Caco-2 (cell line): ENCODE measurements at regions not wholly inside any gene's neighbourhood (a gene's known extent, or its start where the extent isn't known, plus 50 kb on each side); places are given as distances from the start of the nearest gene placed in this dataset.
"Not testable (repeated sequence)": the region's sequence is repeated elsewhere in the genome, so short reads cannot be mapped to it uniquely, and the experiment has no call there.

ENCODE experiments used
- BruUV-seq: library from RNA; stranded (reverse); fragments of 400-500 nt; replicated peaks from 2 replicates; lab custom pipeline; 2021; lab: Mats Ljungman, UMichigan
- CTCF ChIA-PET: fragments of 300-600 bp; sonication (Branson Sonifier 250); formaldehyde crosslinking; loops from one replicate; lab custom pipeline; 2022; ENCODE audit warnings: antibody characterized with exemption; lab: Charles Lee
- POLR2A ChIA-PET: fragments of 300-600 bp; sonication (Branson Sonifier 250); formaldehyde crosslinking; loops from one replicate; lab custom pipeline; 2022; ENCODE audit warnings: antibody characterized with exemption; lab: Charles Lee
- DNase-seq, 2 experiments: peaks; one replicate each; pipeline versions ENCODE4 v3.0.0 to v3.0.0-alpha.2; 2020 to 2022
- H3K27me3 ChIP-seq: replicated peaks from 2 replicates; pipeline ENCODE4 v1.6.0; 2011; ENCODE audit warnings: low read length; ENCODE audit not compliant: control insufficient read depth, insufficient read depth
- H3K36me3 ChIP-seq: 2 replicates; pipeline ENCODE4 v1.5.1; 2011; ENCODE audit warnings: low read length; ENCODE audit not compliant: control insufficient read depth, insufficient read depth
- H3K4me1 ChIP-seq: fragments of 250-450 bp; sonication (Bioruptor Pico); 2 replicates; pipeline ENCODE4 v1.5.1; 2020; ENCODE audit warnings: mild to moderate bottlenecking
- H3K4me3 ChIP-seq: 2 replicates; pipeline ENCODE4 v1.5.1; 2011; ENCODE audit warnings: low read depth, mild to moderate bottlenecking, control low read depth, low read length
- H3K9me3 ChIP-seq: fragments of 250-450 bp; sonication (Bioruptor Pico); 2 replicates; pipeline ENCODE4 v1.5.1; 2020; ENCODE audit warnings: mild to moderate bottlenecking, moderate library complexity
- H3K27ac Mint-ChIP-seq: one replicate; pipeline ENCODE4 v1.8.0; 2022; ENCODE audit warnings: mixed read lengths; ENCODE audit not compliant: unreplicated experiment
- H3K27me3 Mint-ChIP-seq: one replicate; pipeline ENCODE4 v1.8.0; 2022; ENCODE audit warnings: mixed read lengths; ENCODE audit not compliant: insufficient read depth, unreplicated experiment
- H3K36me3 Mint-ChIP-seq: one replicate; pipeline ENCODE4 v1.8.0; 2022; ENCODE audit warnings: mild to moderate bottlenecking, mixed read lengths; ENCODE audit not compliant: insufficient read depth, unreplicated experiment
- H3K4me1 Mint-ChIP-seq: one replicate; pipeline ENCODE4 v1.8.0; 2022; ENCODE audit warnings: low read depth, mixed read lengths; ENCODE audit not compliant: unreplicated experiment
- H3K4me3 Mint-ChIP-seq: one replicate; pipeline ENCODE4 v1.8.0; 2022; ENCODE audit warnings: mild to moderate bottlenecking, moderate library complexity, mixed read lengths; ENCODE audit not compliant: unreplicated experiment
- H3K9me3 Mint-ChIP-seq: one replicate; pipeline ENCODE4 v1.8.0; 2022; ENCODE audit warnings: mixed read lengths; ENCODE audit not compliant: unreplicated experiment
- intact Hi-C: fragments of 100-400 bp; cut with micrococcal nuclease; formaldehyde crosslinking; loops from one replicate; pipeline ENCODE4 v1.10.0; 2022; ENCODE audit not compliant: unreplicated experiment
- TF ChIP-seq, protein P1 (sequence below), 2 experiments: fragments of 200-600 bp in 1 of 2; IDR thresholded peaks; 1 replicate in 1 of 2; 2 replicates in 1 of 2; pipeline versions ENCODE4 v1.5.1 to v1.8.0; 2011 to 2022; ENCODE audit warnings: antibody characterized with exemption in 1 of 2, control low read depth in 1 of 2, inconsistent platforms in 1 of 2, low read depth in 1 of 2, low read length in 1 of 2, mild to moderate bottlenecking in 1 of 2, moderate library complexity in 1 of 2; ENCODE audit not compliant: insufficient read depth in 1 of 2, severe bottlenecking in 1 of 2, unreplicated experiment in 1 of 2

DNA sequence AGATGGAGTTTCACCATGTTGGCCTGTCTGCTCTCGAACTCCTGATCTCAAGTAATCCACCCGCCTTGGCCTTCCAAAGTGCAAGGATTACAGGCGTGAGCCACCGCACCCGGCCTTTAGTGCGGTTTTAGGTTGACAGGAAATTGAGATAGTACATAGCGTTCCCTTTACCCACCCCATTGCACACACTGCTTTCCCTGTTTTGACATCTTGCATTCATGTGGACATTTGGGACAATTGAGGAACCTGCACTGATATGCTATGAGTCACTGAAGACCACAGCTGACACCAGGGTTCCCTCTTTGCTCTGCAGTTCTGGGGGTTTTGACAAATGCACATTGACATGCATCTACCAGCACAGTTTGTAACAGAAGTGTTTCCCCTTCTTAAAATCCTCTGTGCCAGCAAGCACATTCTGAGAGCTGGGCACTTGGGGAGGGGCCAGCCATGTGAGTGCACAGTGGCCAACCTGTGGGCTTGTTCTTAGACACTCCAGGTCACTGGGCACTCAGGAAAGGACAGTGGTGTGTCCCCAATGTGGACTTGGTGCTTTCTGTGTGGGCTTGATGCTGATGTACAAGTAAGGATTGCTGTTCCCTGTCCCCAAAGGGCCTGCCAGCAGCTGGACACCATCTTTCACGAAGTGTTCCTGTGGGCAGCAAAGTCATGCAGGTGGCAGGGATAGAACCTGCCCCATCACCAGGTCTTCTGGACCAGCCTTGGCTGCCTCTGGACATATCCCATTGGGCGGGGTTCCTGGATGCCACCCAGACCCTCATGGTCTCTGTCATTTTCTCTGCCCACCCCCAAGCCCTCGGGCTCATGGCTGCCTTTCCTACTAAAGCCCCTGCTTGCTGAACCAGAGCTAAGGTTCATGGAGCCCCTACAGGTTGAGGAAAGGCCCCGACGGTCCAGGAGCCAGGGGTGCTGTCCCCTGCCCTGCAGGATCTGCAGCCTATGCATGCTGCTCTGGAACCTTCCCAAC is 579.8 kb downstream of the GLRX3 start:
- no TSS peak for BruUV-seq
- ChIA-PET CTCF (no interaction called here), POLR2A (no interaction called here)
- H3K4me1 ChIP-seq = no peaks in the 10 kb centered on the region
- no peaks in the 10 kb centered on the region for H3K9me3 ChIP-seq
- no peak overlapping the region for H3K4me3 Mint-ChIP-seq
- H3K36me3 Mint-ChIP-seq = no peaks in the 10 kb centered on the region
- no peaks in the 10 kb centered on the region for H3K9me3 Mint-ChIP-seq
- TF ChIP-seq, protein P1, sequence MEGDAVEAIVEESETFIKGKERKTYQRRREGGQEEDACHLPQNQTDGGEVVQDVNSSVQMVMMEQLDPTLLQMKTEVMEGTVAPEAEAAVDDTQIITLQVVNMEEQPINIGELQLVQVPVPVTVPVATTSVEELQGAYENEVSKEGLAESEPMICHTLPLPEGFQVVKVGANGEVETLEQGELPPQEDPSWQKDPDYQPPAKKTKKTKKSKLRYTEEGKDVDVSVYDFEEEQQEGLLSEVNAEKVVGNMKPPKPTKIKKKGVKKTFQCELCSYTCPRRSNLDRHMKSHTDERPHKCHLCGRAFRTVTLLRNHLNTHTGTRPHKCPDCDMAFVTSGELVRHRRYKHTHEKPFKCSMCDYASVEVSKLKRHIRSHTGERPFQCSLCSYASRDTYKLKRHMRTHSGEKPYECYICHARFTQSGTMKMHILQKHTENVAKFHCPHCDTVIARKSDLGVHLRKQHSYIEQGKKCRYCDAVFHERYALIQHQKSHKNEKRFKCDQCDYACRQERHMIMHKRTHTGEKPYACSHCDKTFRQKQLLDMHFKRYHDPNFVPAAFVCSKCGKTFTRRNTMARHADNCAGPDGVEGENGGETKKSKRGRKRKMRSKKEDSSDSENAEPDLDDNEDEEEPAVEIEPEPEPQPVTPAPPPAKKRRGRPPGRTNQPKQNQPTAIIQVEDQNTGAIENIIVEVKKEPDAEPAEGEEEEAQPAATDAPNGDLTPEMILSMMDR (IDR thresholded peaks at IDR 0.05; ENCODE audit: insufficient read depth in 1 of 2, low read depth in 1 of 2, low read length in 1 of 2, severe bottlenecking in 1 of 2, unreplicated experiment in 1 of 2) = no peak
- H3K27me3 ChIP-seq = no peaks in the 10 kb centered on the region
- no peaks in the 10 kb centered on the region for H3K36me3 ChIP-seq
- H3K27ac Mint-ChIP-seq = no peak overlapping the region
- no peak for DNase-seq
- H3K27me3 Mint-ChIP-seq = no peaks in the 10 kb centered on the region
- H3K4me1 Mint-ChIP-seq = no peaks in the 10 kb centered on the region
- intact Hi-C loops = no loop called here
- no peak overlapping the region for H3K4me3 ChIP-seq

- Histone ChIP-seq H3K9me3 (no peaks in the 10 kb centered on the region), H3K4me3 (no peak overlapping the region), H3K4me1 (no peaks in the 10 kb centered on the region), H3K27me3 (no peaks in the 10 kb centered on the region), H3K36me3 (no peaks in the 10 kb centered on the region)
- Mint-ChIP-seq H3K4me3 (no peak overlapping the region), H3K9me3 (no peaks in the 10 kb centered on the region), H3K4me1 (no peaks in the 10 kb centered on the region), H3K27ac (no peak overlapping the region), H3K36me3 (no peaks in the 10 kb centered on the region), H3K27me3 (no peaks in the 10 kb centered on the region)
- TF ChIP-seq, protein P1 (IDR thresholded peaks at IDR 0.05; ENCODE audit: insufficient read depth in 1 of 2, low read depth in 1 of 2, low read length in 1 of 2, severe bottlenecking in 1 of 2, unreplicated experiment in 1 of 2) = no peak
- BruUV-seq = no TSS peak
- ChIA-PET CTCF (no interaction called here), POLR2A (no interaction called here)
- DNase-seq = no peak
- intact Hi-C loops = no loop called here
These were observed 580.9 kb downstream of the GLRX3 start for GRCh38 chr10:130717083-130717482.

- H3K4me3 Mint-ChIP-seq, POLR2A ChIA-PET, H3K27ac Mint-ChIP-seq, H3K9me3 ChIP-seq, H3K36me3 ChIP-seq, H3K4me1 Mint-ChIP-seq, CTCF ChIA-PET, H3K4me1 ChIP-seq, H3K27me3 Mint-ChIP-seq, BruUV-seq, H3K9me3 Mint-ChIP-seq, DNase-seq, intact Hi-C loops, H3K4me3 ChIP-seq, H3K27me3 ChIP-seq, H3K36me3 Mint-ChIP-seq: not testable (repeated sequence)
These were observed 582.7 kb downstream of the GLRX3 start for GRCh38 chr10:130718744-130719447.
